GM12878 (cell line): ENCODE measurements at regions not wholly inside any gene's neighbourhood (a gene's known extent, or its start where the extent isn't known, plus 50 kb on each side); places are given as distances from the start of the nearest gene placed in this dataset.

Source experiments
- ATAC-seq: fragments of 200-7000 bp; cut with Tn5 transposase; 3 replicates; pipeline ENCODE4 v1.9.1; 2020; ENCODE audit warnings: mild to moderate bottlenecking, moderate library complexity
- BruUV-seq: library from RNA; stranded (reverse); fragments of 400-500 nt; replicated peaks from 2 replicates; lab custom pipeline; 2021; lab: Mats Ljungman, UMichigan
- CTCF ChIA-PET: fragments of 300-600 bp; sonication (Branson Sonifier 250); formaldehyde crosslinking; extraction: SDS; loops from one replicate; lab custom pipeline; 2021; ENCODE audit warnings: inconsistent platforms; lab: Yijun Ruan, JAX
- POLR2A ChIA-PET: fragments of 350-600 bp; formaldehyde crosslinking; extraction: SDS; loops from one replicate; lab custom pipeline; 2021; ENCODE audit warnings: inconsistent platforms; lab: Charles Lee
- RAD21 ChIA-PET: fragments of 300-600 bp; sonication (Branson Sonifier 250); formaldehyde crosslinking; loops from one replicate; lab custom pipeline; 2023; ENCODE audit warnings: antibody characterized with exemption; ENCODE audit not compliant: unreplicated experiment; lab: Charles Lee
- SMC1A ChIA-PET: fragments of 300-600 bp; sonication (Branson Sonifier 250); formaldehyde crosslinking; loops from one replicate; lab custom pipeline; 2023; ENCODE audit not compliant: unreplicated experiment, uncharacterized antibody; lab: Charles Lee
- DNase-seq: peaks from one replicate; pipeline ENCODE4 v3.0.0-alpha.2; 2011; ENCODE audit warnings: low read depth, low spot score
- FAIRE-seq: peaks from 3 replicates; lab custom pipeline; 2011; peaks lifted over from hg19 to GRCh38; lab: Jason Lieb, UNC
- H2AFZ ChIP-seq: 2 replicates; pipeline ENCODE4 v1.6.0; 2011; ENCODE audit warnings: low read depth, low read length, control low read depth; ENCODE audit not compliant: control insufficient read depth
- H3K27ac ChIP-seq: 2 replicates; pipeline ENCODE4 v1.5.1; 2011; ENCODE audit warnings: control low read depth; ENCODE audit not compliant: control insufficient read depth, insufficient read depth
- H3K27me3 ChIP-seq, 2 experiments: replicated peaks in 1 of 2; 2 replicates each; pipeline versions ENCODE4 v1.6.0 to v1.6.1; 2011; ENCODE audit warnings: low read length in 1 of 2; ENCODE audit not compliant: control insufficient read depth in 2 of 2, insufficient read depth in 2 of 2
- H3K36me3 ChIP-seq, 2 experiments: 2 replicates each; pipeline ENCODE4 v1.5.1; 2011; ENCODE audit warnings: low read length in 1 of 2; ENCODE audit not compliant: control insufficient read depth in 2 of 2, insufficient read depth in 2 of 2
- H3K4me1 ChIP-seq: 2 replicates; pipeline ENCODE4 v1.6.1; 2011; ENCODE audit warnings: mild to moderate bottlenecking, low read length, moderate library complexity, mixed read lengths; ENCODE audit not compliant: control insufficient read depth, insufficient read depth
- H3K4me2 ChIP-seq: 2 replicates; pipeline ENCODE4 v1.6.0; 2011; ENCODE audit warnings: control low read depth; ENCODE audit not compliant: control insufficient read depth, insufficient read depth
- H3K4me3 ChIP-seq: fragments of 200-600 bp; sonication (generic); 2 replicates; pipeline ENCODE4 v1.5.1; 2016
- H3K79me2 ChIP-seq: 2 replicates; pipeline ENCODE4 v1.6.0; 2011; ENCODE audit warnings: low read length; ENCODE audit not compliant: control insufficient read depth, insufficient read depth
- H3K9ac ChIP-seq: 2 replicates; pipeline ENCODE4 v1.8.0; 2011; ENCODE audit warnings: low read length, control low read depth, mixed read lengths; ENCODE audit not compliant: control insufficient read depth, insufficient read depth
- H3K9me3 ChIP-seq: replicated peaks from 3 replicates; pipeline ENCODE4 v1.5.1; 2011; ENCODE audit warnings: mild to moderate bottlenecking, low read length; ENCODE audit not compliant: control insufficient read depth, insufficient read depth
- H4K20me1 ChIP-seq: 2 replicates; pipeline ENCODE4 v1.6.0; 2011; ENCODE audit not compliant: control insufficient read depth, insufficient read depth
- IKZF2 ChIP-seq, 2 experiments: fragments of 450-650 bp; IDR thresholded peaks; 2 replicates each; pipeline ENCODE4 v1.6.1; 2017; ENCODE audit warnings: mild to moderate bottlenecking in 2 of 2, moderate library complexity in 2 of 2
- RELB ChIP-seq: fragments of 450-650 bp; IDR thresholded peaks from 2 replicates; pipeline ENCODE4 v1.6.1; 2017; ENCODE audit warnings: low read depth, mild to moderate bottlenecking, moderate library complexity
- ZSCAN29 ChIP-seq: fragments of 450-650 bp; IDR thresholded peaks from 2 replicates; pipeline ENCODE4 v1.6.1; 2017; ENCODE audit warnings: mild to moderate bottlenecking, moderate library complexity
- WGBS: methylation state at CpG from one replicate; pipeline ENCODE4 v1.1.6; 2016; ENCODE audit warnings: low lambda C conversion rate; ENCODE audit not compliant: insufficient replicate concordance, insufficient coverage; ENCODE audit errors: missing lambda C conversion rate; 5-methylcytosine and 5-hydroxymethylcytosine counted together
- in situ Hi-C: fragments of 300-500 bp; cut with MboI; formaldehyde crosslinking; loops from 9 replicates; pipeline ENCODE4 v1.14.3; 2018; ENCODE audit warnings: mixed read lengths
- intact Hi-C: fragments of 100-400 bp; cut with micrococcal nuclease; formaldehyde crosslinking; loops from one replicate; pipeline ENCODE4 v1.14.2; 2022; ENCODE audit not compliant: unreplicated experiment
- TF ChIP-seq, protein P1 (sequence below): IDR thresholded peaks from 2 replicates; pipeline ENCODE4 v1.6.1; 2012; ENCODE audit warnings: improper control_type of control experiment, low read depth, low read length; ENCODE audit not compliant: insufficient replicate concordance
- TF ChIP-seq, protein P2 (sequence below): fragments of 450-650 bp; IDR thresholded peaks from 2 replicates; pipeline ENCODE4 v1.6.1; 2017; ENCODE audit warnings: antibody characterized with exemption, mild to moderate bottlenecking, moderate library complexity
- TF ChIP-seq, protein P3 (sequence below): fragments of 450-650 bp; IDR thresholded peaks from 2 replicates; pipeline ENCODE4 v1.6.1; 2017; ENCODE audit warnings: mild to moderate bottlenecking, moderate library complexity

- no peak overlapping the region for H3K27ac ChIP-seq
- WGBS = 41% methylated on average over 4 of the region's 4 CpGs
- ChIA-PET RAD21 (no interaction called here), CTCF (interaction anchor here (0.9 to 1.1 kb wide), 2 partner anchors 411 to 466 kb away, joined by 3 to 5 read pairs; no protein-coding TSS in a partner anchor), SMC1A (interaction anchor here (1.0 kb wide), 1 partner anchor 45 kb away, joined by 4 read pairs; no protein-coding TSS in a partner anchor), POLR2A (no interaction called here)
- no peak overlapping the region for H3K4me2 ChIP-seq
- no peak overlapping the region for H3K4me3 ChIP-seq
- H3K9ac ChIP-seq = no peak overlapping the region
- no peak for DNase-seq
- in situ Hi-C loops (no loop called here), intact Hi-C loops (no loop called here)
- FAIRE-seq = no peak
- ATAC-seq = no peak
- H3K4me1 ChIP-seq = no peaks in the 10 kb centered on the region
- H4K20me1 ChIP-seq = no peaks in the 10 kb centered on the region
- H2AFZ ChIP-seq = no peak overlapping the region
- BruUV-seq = no TSS peak
- no peaks in the 10 kb centered on the region for H3K36me3 ChIP-seq
- no peaks in the 10 kb centered on the region for H3K79me2 ChIP-seq
- no peaks in the 10 kb centered on the region for H3K9me3 ChIP-seq
- H3K27me3 ChIP-seq = no peaks in the 10 kb centered on the region
- TF ChIP-seq, protein P1, sequence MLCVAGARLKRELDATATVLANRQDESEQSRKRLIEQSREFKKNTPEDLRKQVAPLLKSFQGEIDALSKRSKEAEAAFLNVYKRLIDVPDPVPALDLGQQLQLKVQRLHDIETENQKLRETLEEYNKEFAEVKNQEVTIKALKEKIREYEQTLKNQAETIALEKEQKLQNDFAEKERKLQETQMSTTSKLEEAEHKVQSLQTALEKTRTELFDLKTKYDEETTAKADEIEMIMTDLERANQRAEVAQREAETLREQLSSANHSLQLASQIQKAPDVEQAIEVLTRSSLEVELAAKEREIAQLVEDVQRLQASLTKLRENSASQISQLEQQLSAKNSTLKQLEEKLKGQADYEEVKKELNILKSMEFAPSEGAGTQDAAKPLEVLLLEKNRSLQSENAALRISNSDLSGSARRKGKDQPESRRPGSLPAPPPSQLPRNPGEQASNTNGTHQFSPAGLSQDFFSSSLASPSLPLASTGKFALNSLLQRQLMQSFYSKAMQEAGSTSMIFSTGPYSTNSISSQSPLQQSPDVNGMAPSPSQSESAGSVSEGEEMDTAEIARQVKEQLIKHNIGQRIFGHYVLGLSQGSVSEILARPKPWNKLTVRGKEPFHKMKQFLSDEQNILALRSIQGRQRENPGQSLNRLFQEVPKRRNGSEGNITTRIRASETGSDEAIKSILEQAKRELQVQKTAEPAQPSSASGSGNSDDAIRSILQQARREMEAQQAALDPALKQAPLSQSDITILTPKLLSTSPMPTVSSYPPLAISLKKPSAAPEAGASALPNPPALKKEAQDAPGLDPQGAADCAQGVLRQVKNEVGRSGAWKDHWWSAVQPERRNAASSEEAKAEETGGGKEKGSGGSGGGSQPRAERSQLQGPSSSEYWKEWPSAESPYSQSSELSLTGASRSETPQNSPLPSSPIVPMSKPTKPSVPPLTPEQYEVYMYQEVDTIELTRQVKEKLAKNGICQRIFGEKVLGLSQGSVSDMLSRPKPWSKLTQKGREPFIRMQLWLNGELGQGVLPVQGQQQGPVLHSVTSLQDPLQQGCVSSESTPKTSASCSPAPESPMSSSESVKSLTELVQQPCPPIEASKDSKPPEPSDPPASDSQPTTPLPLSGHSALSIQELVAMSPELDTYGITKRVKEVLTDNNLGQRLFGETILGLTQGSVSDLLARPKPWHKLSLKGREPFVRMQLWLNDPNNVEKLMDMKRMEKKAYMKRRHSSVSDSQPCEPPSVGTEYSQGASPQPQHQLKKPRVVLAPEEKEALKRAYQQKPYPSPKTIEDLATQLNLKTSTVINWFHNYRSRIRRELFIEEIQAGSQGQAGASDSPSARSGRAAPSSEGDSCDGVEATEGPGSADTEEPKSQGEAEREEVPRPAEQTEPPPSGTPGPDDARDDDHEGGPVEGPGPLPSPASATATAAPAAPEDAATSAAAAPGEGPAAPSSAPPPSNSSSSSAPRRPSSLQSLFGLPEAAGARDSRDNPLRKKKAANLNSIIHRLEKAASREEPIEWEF = no peak
- TF ChIP-seq, protein P2, sequence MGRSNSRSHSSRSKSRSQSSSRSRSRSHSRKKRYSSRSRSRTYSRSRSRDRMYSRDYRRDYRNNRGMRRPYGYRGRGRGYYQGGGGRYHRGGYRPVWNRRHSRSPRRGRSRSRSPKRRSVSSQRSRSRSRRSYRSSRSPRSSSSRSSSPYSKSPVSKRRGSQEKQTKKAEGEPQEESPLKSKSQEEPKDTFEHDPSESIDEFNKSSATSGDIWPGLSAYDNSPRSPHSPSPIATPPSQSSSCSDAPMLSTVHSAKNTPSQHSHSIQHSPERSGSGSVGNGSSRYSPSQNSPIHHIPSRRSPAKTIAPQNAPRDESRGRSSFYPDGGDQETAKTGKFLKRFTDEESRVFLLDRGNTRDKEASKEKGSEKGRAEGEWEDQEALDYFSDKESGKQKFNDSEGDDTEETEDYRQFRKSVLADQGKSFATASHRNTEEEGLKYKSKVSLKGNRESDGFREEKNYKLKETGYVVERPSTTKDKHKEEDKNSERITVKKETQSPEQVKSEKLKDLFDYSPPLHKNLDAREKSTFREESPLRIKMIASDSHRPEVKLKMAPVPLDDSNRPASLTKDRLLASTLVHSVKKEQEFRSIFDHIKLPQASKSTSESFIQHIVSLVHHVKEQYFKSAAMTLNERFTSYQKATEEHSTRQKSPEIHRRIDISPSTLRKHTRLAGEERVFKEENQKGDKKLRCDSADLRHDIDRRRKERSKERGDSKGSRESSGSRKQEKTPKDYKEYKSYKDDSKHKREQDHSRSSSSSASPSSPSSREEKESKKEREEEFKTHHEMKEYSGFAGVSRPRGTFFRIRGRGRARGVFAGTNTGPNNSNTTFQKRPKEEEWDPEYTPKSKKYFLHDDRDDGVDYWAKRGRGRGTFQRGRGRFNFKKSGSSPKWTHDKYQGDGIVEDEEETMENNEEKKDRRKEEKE = no peak
- TF ChIP-seq ZSCAN29 (no peak), IKZF2 (IDR thresholded peaks at IDR 0.05) (no peak), RELB (no peak)
- TF ChIP-seq, protein P3, sequence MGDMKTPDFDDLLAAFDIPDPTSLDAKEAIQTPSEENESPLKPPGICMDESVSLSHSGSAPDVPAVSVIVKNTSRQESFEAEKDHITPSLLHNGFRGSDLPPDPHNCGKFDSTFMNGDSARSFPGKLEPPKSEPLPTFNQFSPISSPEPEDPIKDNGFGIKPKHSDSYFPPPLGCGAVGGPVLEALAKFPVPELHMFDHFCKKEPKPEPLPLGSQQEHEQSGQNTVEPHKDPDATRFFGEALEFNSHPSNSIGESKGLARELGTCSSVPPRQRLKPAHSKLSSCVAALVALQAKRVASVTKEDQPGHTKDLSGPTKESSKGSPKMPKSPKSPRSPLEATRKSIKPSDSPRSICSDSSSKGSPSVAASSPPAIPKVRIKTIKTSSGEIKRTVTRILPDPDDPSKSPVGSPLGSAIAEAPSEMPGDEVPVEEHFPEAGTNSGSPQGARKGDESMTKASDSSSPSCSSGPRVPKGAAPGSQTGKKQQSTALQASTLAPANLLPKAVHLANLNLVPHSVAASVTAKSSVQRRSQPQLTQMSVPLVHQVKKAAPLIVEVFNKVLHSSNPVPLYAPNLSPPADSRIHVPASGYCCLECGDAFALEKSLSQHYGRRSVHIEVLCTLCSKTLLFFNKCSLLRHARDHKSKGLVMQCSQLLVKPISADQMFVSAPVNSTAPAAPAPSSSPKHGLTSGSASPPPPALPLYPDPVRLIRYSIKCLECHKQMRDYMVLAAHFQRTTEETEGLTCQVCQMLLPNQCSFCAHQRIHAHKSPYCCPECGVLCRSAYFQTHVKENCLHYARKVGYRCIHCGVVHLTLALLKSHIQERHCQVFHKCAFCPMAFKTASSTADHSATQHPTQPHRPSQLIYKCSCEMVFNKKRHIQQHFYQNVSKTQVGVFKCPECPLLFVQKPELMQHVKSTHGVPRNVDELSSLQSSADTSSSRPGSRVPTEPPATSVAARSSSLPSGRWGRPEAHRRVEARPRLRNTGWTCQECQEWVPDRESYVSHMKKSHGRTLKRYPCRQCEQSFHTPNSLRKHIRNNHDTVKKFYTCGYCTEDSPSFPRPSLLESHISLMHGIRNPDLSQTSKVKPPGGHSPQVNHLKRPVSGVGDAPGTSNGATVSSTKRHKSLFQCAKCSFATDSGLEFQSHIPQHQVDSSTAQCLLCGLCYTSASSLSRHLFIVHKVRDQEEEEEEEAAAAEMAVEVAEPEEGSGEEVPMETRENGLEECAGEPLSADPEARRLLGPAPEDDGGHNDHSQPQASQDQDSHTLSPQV = no peak
Measured at GRCh38 chr3:39712413-39713048, 96.9 kb upstream of the MYRIP start.
